HepG2 (cell line): ENCODE measurements at regions not wholly inside any gene's neighbourhood (a gene's known extent, or its start where the extent isn't known, plus 50 kb on each side); places are given as distances from the start of the nearest gene placed in this dataset. TPM values are rescaled to one million over a fixed set of nuclear protein-coding genes. Genes with fewer than 3 reads are reported as not detected.

Experiments
- PREB ChIP-seq: sonication (generic); formaldehyde crosslinking; IDR thresholded peaks from 2 replicates; pipeline ENCODE4 v1.4.0; 2020; ENCODE audit warnings: missing genetic modification reagents
- TFDP1 ChIP-seq: IDR thresholded peaks from 2 replicates; pipeline ENCODE4 v1.6.1; 2016; ENCODE audit warnings: missing compliant biosample characterization, missing genetic modification reagents, borderline replicate concordance
- ZNF274 ChIP-seq: sonication (generic); formaldehyde crosslinking; IDR thresholded peaks from 2 replicates; pipeline ENCODE4 v1.5.1; 2020; ENCODE audit warnings: mild to moderate bottlenecking, missing genetic modification reagents
- microRNA counts: library from miRNA; unstranded; fragments of <30 nt; microRNA quantifications from one replicate; lab custom pipeline; 2015
- microRNA-seq: library from miRNA; unstranded; fragments of <30 nt; microRNA quantifications from one replicate; pipeline ENCODE4, GENCODE V29; 2020
- small RNA-seq, 3 experiments: library from RNA; depleted of rRNA; stranded (forward); fragments of <200 nt; gene quantifications; one replicate each; pipeline ENCODE3, GENCODE V24; 2012; ENCODE audit warnings: low read depth in 2 of 3, low replicate concordance in 1 of 3; ENCODE audit not compliant: insufficient read length in 3 of 3, insufficient read depth in 2 of 3

- TF ChIP-seq TFDP1 (CRISPR knock-in tag) (no peak), ZNF274 (CRISPR knock-in tag) (no peak), PREB (CRISPR knock-in tag) (no peak)
These were observed 52.0 kb upstream of the CAMK1G start (continued) for GRCh38 chr1:209531549-209531948.

MicroRNA genes in the stretch of these regions (microRNA counts, 767-probe panel; counts per million panel counts)
- not detected for microRNA hsa-miR-205-5p (lab: Ali Mortazavi, UCI)

Small RNA genes lying in the stretch of these regions (microRNA-seq; reads per million reads assigned to microRNA genes)
- gene MIR205 = not detected

Small RNA genes lying in the stretch of these regions (small RNA-seq; reads per million reads assigned to genes)
- 0 reads per million in 3 experiments for gene AC104465.1
